ENCODE measurements at regions not wholly inside any gene's neighbourhood (a gene's known extent, or its start where the extent isn't known, plus 50 kb on each side); places are given as distances from the start of the nearest gene placed in this dataset.

GRCh38 chr1:5410652-5411051 is 581.6 kb downstream of the NPHP4 start:
- TF ChIP-seq CTCF (IDR thresholded peaks at IDR 0.05) = no peak
- no peak for TF ChIP-seq POLR2A (IDR thresholded peaks at IDR 0.05)
